ENCODE measurements at regions not wholly inside any gene's neighbourhood (a gene's known extent, or its start where the extent isn't known, plus 50 kb on each side); places are given as distances from the start of the nearest gene placed in this dataset.

GRCh38 chr13:98632961-98633360 lies 56.1 kb upstream of the STK24 start:
- DNase-seq = peak; percentile 34

GRCh38 chr13:98629055-98629454 lies 52.1 kb upstream of the STK24 start:
- in situ Hi-C loops (cut with MboI; ENCODE audit: low pct_unique_long_range_greater_than_20kb, low sequenced_read_pairs) = no loop called here

More at GRCh38 chr13:98632961-98633360, 56.1 kb upstream of the STK24 start:
- in situ Hi-C loops (cut with MboI; ENCODE audit: low pct_unique_long_range_greater_than_20kb, low sequenced_read_pairs) = no loop called here

More at GRCh38 chr13:98629055-98629454, 52.1 kb upstream of the STK24 start:
- no peak for DNase-seq

All from KBM-7 (cell line).